CD4-positive, alpha-beta T cell treated with Interferon gamma for 1 hour (primary cell): ENCODE measurements at regions not wholly inside any gene's neighbourhood (a gene's known extent, or its start where the extent isn't known, plus 50 kb on each side); places are given as distances from the start of the nearest gene placed in this dataset.

ENCODE experiments used
- DNase-seq: peaks from one replicate; pipeline ENCODE4 v3.0.0-alpha.2; 2020

- DNase-seq: no peak
Observed at GRCh38 chr5:42360616-42361314, 62.5 kb upstream of the GHR start.

DNA sequence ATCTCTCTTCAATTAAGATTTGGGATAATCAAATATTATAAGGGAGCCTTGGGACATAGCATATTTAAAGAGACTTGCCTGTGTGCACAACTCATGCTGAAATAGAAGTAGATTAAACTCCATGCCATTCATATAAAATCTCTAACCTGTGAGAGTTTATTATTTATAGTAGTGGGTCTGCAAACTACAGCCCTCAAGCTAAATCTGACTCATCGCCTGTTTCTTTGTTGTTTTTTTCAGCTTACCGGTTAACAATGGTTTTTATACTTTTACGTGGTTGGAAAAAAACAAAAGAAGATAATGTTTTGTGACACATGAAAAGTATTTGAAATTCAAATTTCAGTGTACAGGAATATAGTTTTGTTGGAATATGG, 61.9 kb upstream of the GHR start:
- no peak for DNase-seq

- no peak for DNase-seq
Observed at GRCh38 chr5:42366051-42366450, 57.2 kb upstream of the GHR start.
